Endothelial cell of umbilical vein (primary cell): ENCODE measurements at regions not wholly inside any gene's neighbourhood (a gene's known extent, or its start where the extent isn't known, plus 50 kb on each side); places are given as distances from the start of the nearest gene placed in this dataset.

ENCODE experiments used
- BruUV-seq: library from RNA; stranded (reverse); fragments of 400-500 nt; replicated peaks from 2 replicates; lab custom pipeline; 2021; lab: Mats Ljungman, UMichigan
- CTCF ChIA-PET: fragments of 300-600, 350-600 bp; sonication (Branson Sonifier 250); formaldehyde crosslinking; loops from one replicate; lab custom pipeline; 2021; ENCODE audit warnings: antibody characterized with exemption, inconsistent platforms; lab: Charles Lee
- POLR2A ChIA-PET: fragments of 300-600, 350-600 bp; sonication (Branson Sonifier 250); formaldehyde crosslinking; loops from one replicate; lab custom pipeline; 2021; ENCODE audit warnings: antibody characterized with exemption, inconsistent platforms; lab: Charles Lee
- DNase-seq: peaks from one replicate; pipeline ENCODE4 v3.0.0-alpha.2; 2011; ENCODE audit warnings: low read depth, low spot score
- FAIRE-seq: peaks from 2 replicates; lab custom pipeline; 2011; peaks lifted over from hg19 to GRCh38; lab: Jason Lieb, UNC
- H2AFZ ChIP-seq: 2 replicates; pipeline ENCODE4 v1.6.0; 2012; ENCODE audit warnings: low read depth, low read length, control low read depth, inconsistent platforms
- H3K27ac ChIP-seq: 2 replicates; pipeline ENCODE4 v1.5.1; 2011; ENCODE audit warnings: low read depth, mild to moderate bottlenecking, control low read depth, low read length, moderate library complexity; ENCODE audit not compliant: insufficient read depth
- H3K27me3 ChIP-seq, 2 experiments: 2 replicates each; pipeline versions ENCODE4 v1.6.0 to v1.6.1; 2011; ENCODE audit warnings: low read length in 2 of 2, mixed read lengths in 1 of 2; ENCODE audit not compliant: control insufficient read depth in 2 of 2, insufficient read depth in 2 of 2
- H3K36me3 ChIP-seq, 2 experiments: 2 replicates in 1 of 2; 3 replicates in 1 of 2; pipeline ENCODE4 v1.5.1; 2011; ENCODE audit warnings: low read length in 2 of 2, mild to moderate bottlenecking in 1 of 2, moderate library complexity in 1 of 2; ENCODE audit not compliant: control insufficient read depth in 2 of 2, insufficient read depth in 2 of 2; ENCODE audit errors: extremely low read depth in 1 of 2
- H3K4me1 ChIP-seq: 3 replicates; pipeline ENCODE4 v1.5.1; 2011; ENCODE audit warnings: mild to moderate bottlenecking, low read length; ENCODE audit not compliant: control insufficient read depth, insufficient read depth; ENCODE audit errors: extremely low read depth
- H3K4me2 ChIP-seq: 2 replicates; pipeline ENCODE4 v1.6.1; 2011; ENCODE audit warnings: low read length, control low read depth, mixed read lengths; ENCODE audit not compliant: insufficient read depth
- H3K4me3 ChIP-seq, 3 experiments: fragments of 200-600 bp in 1 of 3; sonication (generic), shearing (Covaris generic) in 1 of 3; replicated peaks in 1 of 3; 2 replicates each; pipeline ENCODE4 v1.5.1; 2011 to 2016; ENCODE audit warnings: control low read depth in 3 of 3, low read length in 3 of 3, mild to moderate bottlenecking in 2 of 3, inconsistent platforms in 1 of 3, low read depth in 1 of 3, moderate library complexity in 1 of 3; ENCODE audit not compliant: insufficient read depth in 1 of 3
- H3K79me2 ChIP-seq: 2 replicates; pipeline ENCODE4 v1.6.0; 2012; ENCODE audit warnings: low read length, inconsistent platforms; ENCODE audit not compliant: control insufficient read depth, insufficient read depth
- H3K9ac ChIP-seq: replicated peaks from 2 replicates; pipeline ENCODE3; 2011; ENCODE audit warnings: low read length, control low read depth; ENCODE audit not compliant: insufficient read depth; ENCODE audit errors: extremely low read depth
- H3K9me1 ChIP-seq: replicated peaks from 3 replicates; pipeline ENCODE4 v1.6.0; 2011; ENCODE audit warnings: mild to moderate bottlenecking, low read length; ENCODE audit not compliant: control insufficient read depth, insufficient read depth; ENCODE audit errors: extremely low read depth
- H3K9me3 ChIP-seq: replicated peaks from 2 replicates; pipeline ENCODE4 v1.5.1; 2012; ENCODE audit warnings: low read length, inconsistent platforms; ENCODE audit not compliant: control insufficient read depth, insufficient read depth
- H4K20me1 ChIP-seq: replicated peaks from 2 replicates; pipeline ENCODE3; 2011; ENCODE audit warnings: mild to moderate bottlenecking, low read length; ENCODE audit not compliant: control insufficient read depth, insufficient read depth; ENCODE audit errors: extremely low read depth
- CTCF ChIP-seq, 2 donors: IDR thresholded peaks; 1 replicate in 1 of 2; 2 replicates in 1 of 2; pipeline ENCODE4 v1.5.1; 2011; ENCODE audit warnings: low read length in 2 of 2, mild to moderate bottlenecking in 2 of 2, moderate library complexity in 2 of 2, control low read depth in 1 of 2, inconsistent platforms in 1 of 2, low read depth in 1 of 2; ENCODE audit not compliant: insufficient read depth in 1 of 2; ENCODE audit errors: extremely low read depth in 1 of 2
- EZH2 ChIP-seq: IDR thresholded peaks from 2 replicates; pipeline ENCODE4 v1.6.1; 2012; ENCODE audit warnings: borderline replicate concordance, low read depth, mild to moderate bottlenecking, moderate library complexity, low read length, inconsistent platforms; ENCODE audit not compliant: severe bottlenecking
- FOS ChIP-seq: IDR thresholded peaks from 2 replicates; pipeline ENCODE4 v1.6.1; 2011; ENCODE audit warnings: mild to moderate bottlenecking, low read length, moderate library complexity, borderline replicate concordance; ENCODE audit not compliant: insufficient read depth
- GATA2 ChIP-seq: IDR thresholded peaks from 2 replicates; pipeline ENCODE4 v1.7.0; 2011; ENCODE audit warnings: low read depth, mild to moderate bottlenecking, moderate library complexity, mixed read lengths, low read length; ENCODE audit not compliant: insufficient read length, insufficient read depth
- JUN ChIP-seq: IDR thresholded peaks from 2 replicates; pipeline ENCODE4 v1.6.1; 2011; ENCODE audit warnings: borderline replicate concordance, low read depth; ENCODE audit not compliant: insufficient read length, insufficient read depth
- MAX ChIP-seq: IDR thresholded peaks from 2 replicates; pipeline ENCODE4 v1.6.1; 2011; ENCODE audit not compliant: insufficient read depth, insufficient read length
- MYC ChIP-seq: IDR thresholded peaks from one replicate; pipeline ENCODE4 v1.6.1; 2011; ENCODE audit warnings: mild to moderate bottlenecking, low read depth, low read length
- POLR2A ChIP-seq: IDR thresholded peaks from 2 replicates; pipeline ENCODE4 v1.6.1; 2012; ENCODE audit warnings: low read depth, mild to moderate bottlenecking, control low read depth, low read length
- POLR2AphosphoS5 ChIP-seq: IDR thresholded peaks from 2 replicates; pipeline ENCODE4 v1.6.1; 2012; ENCODE audit warnings: low read depth, mild to moderate bottlenecking, control low read depth, low read length, moderate library complexity; ENCODE audit not compliant: insufficient read depth
- dilution Hi-C: fragments of 300-500 bp; cut with MboI; formaldehyde crosslinking; loops from one replicate; pipeline ENCODE4 v1.15.0; 2019; ENCODE audit warnings: low sequenced_read_pairs; ENCODE audit not compliant: extremely low pct_ligation_motif_present
- intact Hi-C: fragments of 100-400 bp; cut with micrococcal nuclease; formaldehyde crosslinking; loops from one replicate; pipeline ENCODE4 v1.10.0; 2022

GRCh38 chr5:25405850-25406249 is 761.1 kb upstream of the CDH10 start:
- TF ChIP-seq MAX (no peak), POLR2AphosphoS5 (no peak), JUN (no peak), EZH2 (no peak), MYC (no peak), CTCF (IDR thresholded peaks at IDR 0.05; ENCODE audit: extremely low read depth in 1 of 2, insufficient read depth in 1 of 2, low read depth in 1 of 2, low read length in 2 of 2) (no peak), GATA2 (no peak), POLR2A (no peak), FOS (no peak)
- Histone ChIP-seq H4K20me1 (no peaks in the 10 kb centered on the region), H3K27ac (no peak overlapping the region), H3K4me2 (no peak overlapping the region), H3K36me3 (no peaks in the 10 kb centered on the region), H3K9me3 (peaks cover 2% of the 10 kb centered on the region), H3K4me3 (no peak overlapping the region), H3K27me3 (no peaks in the 10 kb centered on the region), H3K79me2 (no peaks in the 10 kb centered on the region), H3K9me1 (no peaks in the 10 kb centered on the region), H3K9ac (no peak overlapping the region), H3K4me1 (no peaks in the 10 kb centered on the region), H2AFZ (no peak overlapping the region)
- BruUV-seq = no TSS peak
- intact Hi-C loops (no loop called here), dilution Hi-C loops (no loop called here)
- ChIA-PET POLR2A (no interaction called here), CTCF (no interaction called here)
- DNase-seq (no peak), FAIRE-seq (no peak)
